Skeletal muscle cell (primary cell): ENCODE measurements at regions not wholly inside any gene's neighbourhood (a gene's known extent, or its start where the extent isn't known, plus 50 kb on each side); places are given as distances from the start of the nearest gene placed in this dataset.
"Not testable (repeated sequence)": the region's sequence is repeated elsewhere in the genome, so short reads cannot be mapped to it uniquely, and the experiment has no call there.

Experiments
- DNase-seq: peaks from one replicate; pipeline ENCODE4 v3.0.0-alpha.2; 2010; ENCODE audit warnings: low read depth
- H3K4me3 ChIP-seq: 2 replicates; pipeline ENCODE4 v1.5.1; 2011; ENCODE audit warnings: low read depth, mild to moderate bottlenecking, control low read depth, low read length, moderate library complexity

- no peak overlapping the region for H3K4me3 ChIP-seq
- DNase-seq, result peak; percentile 20
Observed at GRCh38 chr10:108090476-108091215, 926.1 kb upstream of the SORCS1 start.

GRCh38 chr10:108086502-108086901, 922.0 kb upstream of the SORCS1 start:
- DNase-seq, result no peak
- no peak overlapping the region for H3K4me3 ChIP-seq

DNA sequence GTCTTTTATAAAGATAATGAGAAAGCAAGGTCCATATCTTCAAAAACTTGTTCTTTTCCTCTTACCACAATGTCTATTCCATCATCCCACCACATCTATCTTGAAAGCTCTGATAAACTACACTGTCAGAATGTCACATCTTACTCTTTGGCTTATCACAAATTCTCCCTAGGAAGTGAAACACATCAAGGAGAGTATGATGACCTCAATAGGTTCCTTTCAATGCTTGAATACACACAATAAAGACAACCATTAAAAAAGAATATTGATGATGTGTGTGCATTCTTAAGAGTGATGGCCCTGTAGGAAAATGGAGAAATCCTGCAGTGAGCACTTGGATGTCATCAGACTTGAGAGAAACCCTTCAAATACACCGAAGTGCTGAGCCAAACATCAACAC, 918.1 kb upstream of the SORCS1 start:
- DNase-seq, result no peak

DNA sequence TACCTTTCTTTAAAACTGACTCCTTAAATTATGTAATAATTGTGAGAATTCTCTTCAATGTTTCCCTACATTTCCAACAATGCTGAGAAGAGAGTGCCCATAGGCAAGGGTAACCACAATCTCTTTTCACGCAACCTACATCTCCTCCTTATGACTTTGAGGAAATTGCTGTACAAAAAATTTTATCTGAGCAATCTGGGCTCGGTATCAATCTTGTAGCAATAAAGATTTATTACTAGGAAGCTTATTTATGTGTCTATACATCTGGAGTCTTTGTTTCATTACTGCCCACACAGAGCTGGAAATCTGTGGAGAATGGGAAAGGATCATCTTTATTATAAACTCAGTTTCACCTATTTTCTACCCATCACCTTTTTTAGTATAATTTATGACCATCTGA, 913.8 kb upstream of the SORCS1 start:
- no peak for DNase-seq
- no peak overlapping the region for H3K4me3 ChIP-seq

More for the DNA sequence above, 918.1 kb upstream of the SORCS1 start:
- H3K4me3 ChIP-seq, result no peak overlapping the region

DNA sequence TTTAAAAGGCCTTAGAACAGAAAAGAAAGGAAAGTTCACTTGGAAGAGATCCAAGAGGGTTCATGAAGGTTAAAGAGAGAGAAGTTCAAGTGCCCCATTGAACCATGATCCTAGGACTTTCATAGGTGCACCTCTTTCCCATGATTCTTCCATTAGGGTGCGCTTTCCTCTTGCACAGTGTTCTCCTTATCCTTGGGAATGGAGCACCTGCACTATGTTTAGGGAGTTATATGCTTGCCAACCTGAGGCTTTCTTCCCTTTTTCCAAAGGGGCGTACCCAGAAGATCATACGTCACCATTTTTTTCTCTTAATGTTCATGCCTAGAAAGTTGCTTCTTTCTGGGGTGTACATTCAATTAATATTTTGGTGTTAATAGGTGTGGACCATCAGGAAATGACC, 908.0 kb upstream of the SORCS1 start:
- no peak for DNase-seq
- H3K4me3 ChIP-seq, result no peak overlapping the region

DNA sequence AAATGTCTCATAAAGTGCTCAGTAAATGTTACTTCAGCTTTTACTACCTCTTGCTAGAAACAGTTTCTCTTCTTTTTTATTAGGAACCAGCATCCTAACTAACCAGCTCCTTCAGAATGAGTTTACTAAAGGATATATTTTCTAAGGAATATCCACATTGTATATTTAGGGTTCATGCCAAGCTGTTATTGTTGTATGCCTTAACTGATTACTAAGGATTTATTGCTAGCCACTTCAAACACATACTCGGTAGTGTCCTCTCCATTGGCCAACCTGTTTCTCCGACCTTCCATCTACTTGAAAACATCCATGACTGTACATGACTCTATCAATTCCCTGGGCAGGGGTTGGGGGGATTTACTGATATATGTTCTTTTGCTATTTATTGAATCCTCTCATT, 906.3 kb upstream of the SORCS1 start:
- H3K4me3 ChIP-seq, result no peak overlapping the region
- no peak for DNase-seq

DNA sequence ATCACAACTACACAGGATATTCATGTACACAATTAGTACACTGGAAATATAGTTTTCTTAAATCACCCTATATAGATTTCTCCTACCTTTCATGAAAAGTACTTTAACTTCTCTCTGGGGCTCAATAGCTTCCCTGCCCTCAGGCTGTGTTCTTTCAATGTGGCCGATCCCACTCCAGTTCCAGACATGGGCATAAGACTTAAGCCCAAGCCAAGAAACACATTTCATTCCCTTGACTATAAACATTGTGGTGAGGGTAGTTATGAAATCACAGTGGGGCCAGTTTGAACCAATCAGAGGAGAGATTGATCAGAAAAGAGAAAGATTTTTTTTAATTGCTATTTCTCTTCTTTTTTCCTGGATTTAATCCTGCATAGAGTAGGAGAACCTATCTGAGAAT, 904.6 kb upstream of the SORCS1 start:
- no peak for DNase-seq
- no peak overlapping the region for H3K4me3 ChIP-seq

DNA sequence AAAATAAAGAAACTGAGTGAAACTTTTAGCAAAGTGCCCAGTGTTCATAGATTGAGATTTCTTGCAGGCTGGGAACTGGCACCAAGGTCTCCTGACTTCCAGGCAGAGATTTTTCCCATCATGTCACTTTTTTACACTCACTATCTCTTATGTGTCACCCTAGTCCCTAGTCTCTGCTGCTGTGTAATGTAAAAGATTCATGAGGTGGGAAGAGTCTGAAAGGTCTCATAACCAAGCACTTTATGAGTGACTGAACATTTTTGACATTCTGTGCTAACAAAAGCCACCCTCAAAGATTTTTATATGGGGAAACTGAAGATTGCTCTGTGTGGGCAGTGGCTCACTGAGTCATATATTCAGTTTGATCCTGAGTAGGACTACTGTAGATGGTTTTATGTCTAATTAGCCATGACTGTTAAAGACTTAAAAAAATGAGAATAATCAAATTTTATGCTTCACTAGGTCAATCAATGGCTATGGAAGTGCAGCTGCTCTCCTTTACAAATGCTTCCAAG, 900.3 kb upstream of the SORCS1 start:
- DNase-seq, result no peak
- H3K4me3 ChIP-seq, result no peak overlapping the region

DNA sequence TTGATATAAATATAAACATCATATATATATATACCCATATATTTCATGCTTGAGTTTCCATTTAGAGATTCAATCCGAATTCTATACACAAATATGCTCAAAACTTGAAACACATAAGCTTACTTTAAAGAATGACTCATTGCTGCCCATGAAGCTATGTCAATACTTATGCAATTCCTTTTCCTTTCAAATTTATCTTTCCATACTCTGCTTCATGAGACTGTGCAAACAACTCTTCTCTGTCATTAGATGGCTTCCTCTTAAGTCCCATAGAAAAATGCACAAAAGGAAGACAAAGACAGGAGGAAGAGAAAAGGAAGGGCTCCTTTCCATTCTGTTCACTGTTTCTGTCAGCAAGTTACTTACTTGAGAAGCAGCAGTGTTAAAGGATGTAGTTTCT, 895.7 kb upstream of the SORCS1 start:
- H3K4me3 ChIP-seq, result no peak overlapping the region
- peak; percentile 26 for DNase-seq

DNA sequence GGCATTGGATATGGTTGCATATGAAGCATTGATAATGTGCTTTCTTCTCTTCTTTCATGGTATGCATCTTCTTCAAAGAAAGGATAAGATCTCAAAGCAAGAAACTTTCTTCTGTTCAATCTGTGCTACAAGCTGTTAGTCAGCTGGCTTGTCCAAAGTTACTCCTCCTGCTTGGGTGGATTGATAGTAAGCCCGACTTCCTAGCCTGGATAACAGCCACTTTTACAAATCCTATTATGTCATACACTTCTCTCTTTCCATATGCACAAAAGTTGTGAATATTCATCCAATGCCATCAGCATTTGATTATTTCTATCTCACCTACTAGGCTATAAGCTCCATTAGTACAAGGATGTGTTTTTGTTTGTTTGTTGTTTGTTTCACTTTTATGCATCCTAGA, 891.0 kb upstream of the SORCS1 start:
- no peak for DNase-seq
- no peak overlapping the region for H3K4me3 ChIP-seq

DNA sequence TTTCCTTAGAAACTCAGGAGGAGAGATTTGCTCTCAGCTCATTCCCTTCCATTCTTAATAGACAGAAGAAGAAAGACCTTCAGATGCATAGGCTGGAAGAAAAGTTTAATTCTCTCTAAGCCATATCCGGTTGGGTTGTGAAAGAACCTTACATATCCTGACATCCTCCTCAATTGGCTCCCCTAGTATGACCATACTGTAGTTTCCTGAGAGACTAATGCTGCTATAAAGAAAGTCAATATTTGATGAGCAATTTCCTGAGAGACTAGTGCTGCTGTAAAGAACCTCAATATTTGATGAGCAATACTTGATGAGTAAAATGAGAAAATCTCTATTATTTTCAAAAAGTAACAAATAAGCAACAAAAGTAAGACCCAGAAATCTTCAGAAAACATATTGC, 888.5 kb upstream of the SORCS1 start:
- no peak for DNase-seq
- H3K4me3 ChIP-seq, result no peak overlapping the region

DNA sequence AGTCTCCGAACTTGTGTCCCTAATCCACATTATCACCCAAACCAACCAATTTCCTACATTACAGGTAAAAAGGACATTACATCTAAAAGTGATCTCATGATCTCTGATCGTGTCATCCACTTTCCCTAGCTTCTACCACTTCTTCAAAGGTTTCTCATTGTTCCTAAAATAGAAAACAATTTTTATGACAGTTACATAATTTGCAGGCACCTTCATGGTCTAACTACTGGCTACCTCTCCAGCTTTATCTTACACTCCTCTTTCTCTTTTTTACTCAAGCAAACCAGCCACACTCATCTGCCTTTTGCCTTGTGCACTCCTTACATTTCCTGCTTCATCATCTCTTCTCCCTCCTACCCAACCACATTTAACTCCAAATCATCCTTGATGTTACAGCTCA, 886.7 kb upstream of the SORCS1 start:
- no peak for DNase-seq
- H3K4me3 ChIP-seq, result no peak overlapping the region

GRCh38 chr10:108050626-108051025, 886.1 kb upstream of the SORCS1 start:
- DNase-seq, result no peak

DNA sequence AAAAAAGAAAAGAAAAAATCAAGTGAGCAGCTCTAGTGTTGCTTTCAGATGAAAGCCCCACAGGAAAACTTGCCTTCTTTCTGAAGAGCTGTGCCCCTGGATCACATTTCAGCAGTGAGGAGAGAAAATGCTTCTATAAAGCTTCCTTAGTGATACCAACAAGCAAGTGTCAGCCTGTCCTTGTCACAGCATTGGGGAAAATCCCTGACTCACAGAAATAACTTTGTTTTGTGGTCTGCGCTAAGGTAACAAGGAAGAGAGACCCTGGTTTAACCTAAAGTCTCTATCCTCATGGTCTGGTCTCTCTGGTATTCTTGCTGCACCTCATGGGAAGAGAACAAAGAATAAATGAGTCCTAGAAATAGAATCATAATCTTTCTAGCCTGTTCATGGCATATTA, 885.2 kb upstream of the SORCS1 start:
- H3K4me3 ChIP-seq, result no peak overlapping the region
- no peak for DNase-seq

More at GRCh38 chr10:108050626-108051025, 886.1 kb upstream of the SORCS1 start:
- H3K4me3 ChIP-seq, result no peak overlapping the region

DNA sequence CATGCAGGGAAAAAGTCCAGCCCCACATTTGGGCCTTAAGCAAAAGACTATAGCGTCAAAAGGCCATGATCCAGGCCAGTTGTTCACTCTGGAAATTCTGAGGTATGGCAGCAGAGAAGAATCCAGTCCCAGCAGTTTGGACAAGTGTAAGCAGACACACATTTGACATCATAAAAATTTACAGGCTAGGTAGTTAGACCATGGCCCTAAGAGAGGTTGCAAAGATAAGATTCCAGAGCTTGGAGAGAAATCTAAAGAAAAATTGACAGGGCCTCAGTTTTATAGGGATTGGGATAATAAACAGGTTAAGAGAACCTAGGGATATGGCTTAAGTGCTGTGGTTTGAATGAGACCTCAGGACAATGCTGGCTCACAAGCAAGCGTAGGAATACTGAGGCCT, 884.4 kb upstream of the SORCS1 start:
- no peak overlapping the region for H3K4me3 ChIP-seq
- no peak for DNase-seq

DNA sequence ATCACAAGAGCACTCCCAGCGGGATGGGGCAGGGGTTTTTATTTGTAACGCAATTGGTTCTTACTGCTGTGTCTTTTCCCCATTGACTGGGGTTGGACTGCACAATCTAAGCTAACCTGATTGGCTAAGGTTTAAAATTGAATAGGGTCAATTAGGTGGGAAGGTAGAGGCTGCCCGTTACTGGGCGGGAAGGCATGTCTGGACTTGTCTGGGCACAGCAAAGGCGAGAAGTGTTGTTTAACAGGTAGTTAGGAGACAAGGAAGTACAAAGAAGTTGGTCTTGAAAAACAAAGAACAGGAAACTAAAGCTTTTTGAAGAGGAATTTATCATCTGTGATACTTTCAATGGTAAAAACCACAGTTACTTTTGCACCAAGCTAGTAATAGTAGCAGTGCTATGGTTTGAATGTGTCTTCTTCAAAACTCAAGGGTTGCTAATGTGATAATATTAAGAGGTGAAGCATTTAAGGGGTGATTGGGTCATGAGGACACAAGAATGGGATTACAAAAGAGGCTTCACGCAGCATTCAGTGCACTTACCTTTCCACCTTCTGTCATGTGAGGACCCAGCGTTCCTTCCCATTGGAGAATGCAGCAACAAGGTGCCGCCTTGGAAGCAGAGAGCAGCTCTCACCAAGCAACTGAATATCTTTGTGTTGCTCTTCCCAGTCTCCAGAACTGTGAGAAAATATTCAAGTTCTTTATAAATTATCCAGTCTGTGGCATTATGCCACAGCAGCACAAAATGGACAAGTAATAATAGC, 875.5 kb upstream of the SORCS1 start:
- no peak overlapping the region for H3K4me3 ChIP-seq
- no peak for DNase-seq

DNA sequence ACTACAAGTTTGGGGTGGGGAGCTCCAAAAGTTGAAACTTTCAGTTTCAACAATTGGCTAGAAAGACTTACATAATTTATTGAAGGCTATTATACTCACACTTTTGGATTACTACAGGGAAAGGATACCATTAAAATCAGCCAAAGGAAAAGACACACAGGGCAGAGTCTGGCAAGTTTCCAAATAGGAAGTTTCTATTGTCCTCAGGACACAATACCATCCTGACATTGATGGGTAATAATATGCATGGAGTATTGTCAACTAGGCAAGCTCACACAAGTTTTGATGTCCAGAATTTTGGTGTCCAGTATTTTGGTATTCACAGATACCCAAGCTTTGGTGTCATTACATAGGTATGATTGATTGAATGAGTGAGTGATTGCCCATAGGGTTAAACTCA, 872.6 kb upstream of the SORCS1 start:
- H3K4me3 ChIP-seq, result no peak overlapping the region
- no peak for DNase-seq

- peak; percentile 11 for DNase-seq
Observed at GRCh38 chr10:108036265-108036664, 871.8 kb upstream of the SORCS1 start.

DNA sequence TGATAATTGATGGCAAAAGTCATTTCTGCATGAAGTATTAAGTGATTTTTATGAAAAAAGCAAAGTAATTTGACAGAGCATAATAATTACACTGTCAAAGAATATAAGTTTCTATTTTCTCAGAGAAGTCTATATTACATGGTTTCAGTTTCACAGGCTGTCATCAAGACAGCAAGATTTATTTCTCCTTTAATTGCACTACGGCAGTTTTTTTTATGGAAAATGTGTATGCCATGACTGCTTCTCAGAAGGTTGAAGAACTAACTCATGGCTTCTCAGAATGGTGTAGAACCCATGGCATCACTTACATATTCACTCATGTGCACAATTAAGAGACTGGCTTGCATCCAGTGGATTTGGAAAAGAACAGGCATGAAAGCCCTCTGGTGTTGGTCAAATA, 870.3 kb upstream of the SORCS1 start:
- DNase-seq, result no peak
- no peak overlapping the region for H3K4me3 ChIP-seq

More at GRCh38 chr10:108036265-108036664, 871.8 kb upstream of the SORCS1 start:
- H3K4me3 ChIP-seq, result no peak overlapping the region

GRCh38 chr10:108033518-108033917, 869.0 kb upstream of the SORCS1 start:
- DNase-seq, H3K4me3 ChIP-seq: not testable (repeated sequence)

GRCh38 chr10:108031505-108031904, 867.0 kb upstream of the SORCS1 start:
- no peak for DNase-seq
- no peak overlapping the region for H3K4me3 ChIP-seq
